ENCODE measurements at regions not wholly inside any gene's neighbourhood (a gene's known extent, or its start where the extent isn't known, plus 50 kb on each side); places are given as distances from the start of the nearest gene placed in this dataset.

DNA sequence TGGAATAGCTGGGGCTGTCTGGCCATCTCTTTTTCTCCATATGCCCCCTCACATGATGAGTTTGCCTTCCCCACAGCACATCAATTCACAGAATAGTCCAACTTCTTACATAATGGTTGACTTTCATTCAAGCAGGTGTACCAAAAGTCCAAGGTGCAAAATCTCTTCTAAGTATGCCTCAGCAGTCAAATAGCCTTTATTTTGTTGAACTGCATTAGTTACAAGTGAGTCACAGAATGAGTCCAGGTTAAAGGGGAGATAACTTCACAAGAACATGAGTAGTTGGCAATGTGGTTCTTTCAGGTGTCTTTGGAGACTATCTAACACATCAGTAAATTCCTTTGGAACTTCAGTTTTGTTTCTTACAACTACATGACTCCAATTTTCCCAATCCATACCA, 672.5 kb downstream of the PRELID2 start:
- Histone ChIP-seq H3K9me3 (ENCODE audit: low read depth, low read length, poor library complexity, severe bottlenecking) (no peaks in the 10 kb centered on the region), H3K27ac (ENCODE audit: low read depth, low read length, poor library complexity, severe bottlenecking) (no peak overlapping the region), H3K36me3 (ENCODE audit: insufficient read depth, low read length, poor library complexity, severe bottlenecking) (no peaks in the 10 kb centered on the region), H3K27me3 (replicated peaks; ENCODE audit: insufficient read depth, low read depth, low read length, poor library complexity) (no peaks in the 10 kb centered on the region), H3K4me1 (ENCODE audit: insufficient read depth, low read length, poor library complexity, severe bottlenecking) (peaks cover 5% of the 10 kb centered on the region), H3K4me3 (ENCODE audit: low read depth, low read length, poor library complexity, severe bottlenecking) (no peak overlapping the region)
- POLR2A ChIA-PET (ENCODE audit: low non-redundant PET): no interaction called here
- CTCF ChIA-PET: no interaction called here
- TF ChIP-seq, protein P1, sequence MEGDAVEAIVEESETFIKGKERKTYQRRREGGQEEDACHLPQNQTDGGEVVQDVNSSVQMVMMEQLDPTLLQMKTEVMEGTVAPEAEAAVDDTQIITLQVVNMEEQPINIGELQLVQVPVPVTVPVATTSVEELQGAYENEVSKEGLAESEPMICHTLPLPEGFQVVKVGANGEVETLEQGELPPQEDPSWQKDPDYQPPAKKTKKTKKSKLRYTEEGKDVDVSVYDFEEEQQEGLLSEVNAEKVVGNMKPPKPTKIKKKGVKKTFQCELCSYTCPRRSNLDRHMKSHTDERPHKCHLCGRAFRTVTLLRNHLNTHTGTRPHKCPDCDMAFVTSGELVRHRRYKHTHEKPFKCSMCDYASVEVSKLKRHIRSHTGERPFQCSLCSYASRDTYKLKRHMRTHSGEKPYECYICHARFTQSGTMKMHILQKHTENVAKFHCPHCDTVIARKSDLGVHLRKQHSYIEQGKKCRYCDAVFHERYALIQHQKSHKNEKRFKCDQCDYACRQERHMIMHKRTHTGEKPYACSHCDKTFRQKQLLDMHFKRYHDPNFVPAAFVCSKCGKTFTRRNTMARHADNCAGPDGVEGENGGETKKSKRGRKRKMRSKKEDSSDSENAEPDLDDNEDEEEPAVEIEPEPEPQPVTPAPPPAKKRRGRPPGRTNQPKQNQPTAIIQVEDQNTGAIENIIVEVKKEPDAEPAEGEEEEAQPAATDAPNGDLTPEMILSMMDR (conservative IDR thresholded peaks at IDR 0.05; ENCODE audit: low read depth, low read length): no peak
- TF ChIP-seq EZH2 (IDR thresholded peaks at IDR 0.05; ENCODE audit: borderline replicate concordance, low read depth, low read length, poor library complexity, severe bottlenecking): no peak
- no TSS peak for BruUV-seq (replicated peaks)
- no peak for DNase-seq (ENCODE audit: low spot score)
- intact Hi-C loops (cut with micrococcal nuclease; ENCODE audit: unreplicated experiment): no loop called here

DNA sequence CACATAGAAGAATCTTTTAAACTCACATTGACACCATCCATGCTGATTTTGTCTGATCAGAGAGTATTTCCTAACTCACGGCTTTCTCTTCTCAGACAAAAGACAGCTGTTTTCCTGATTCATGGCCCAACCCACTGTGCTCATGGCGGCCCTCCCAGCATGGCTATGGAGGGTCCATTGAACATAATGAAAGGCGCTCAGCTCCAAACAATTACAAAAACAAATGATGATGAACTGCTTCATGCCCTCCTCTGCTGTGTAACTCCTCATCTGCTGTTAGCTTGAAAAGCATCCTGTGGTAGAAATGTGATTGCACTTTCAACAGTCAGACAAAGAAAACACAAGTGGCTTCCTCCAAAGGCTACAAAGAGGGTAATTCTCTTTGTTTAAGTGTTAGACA, 673.8 kb downstream of the PRELID2 start:
- Histone ChIP-seq H3K9me3 (ENCODE audit: low read depth, low read length, poor library complexity, severe bottlenecking) (no peaks in the 10 kb centered on the region), H3K27me3 (replicated peaks; ENCODE audit: insufficient read depth, low read depth, low read length, poor library complexity) (no peaks in the 10 kb centered on the region), H3K36me3 (ENCODE audit: insufficient read depth, low read length, poor library complexity, severe bottlenecking) (no peaks in the 10 kb centered on the region), H3K27ac (ENCODE audit: low read depth, low read length, poor library complexity, severe bottlenecking) (no peak overlapping the region), H3K4me1 (ENCODE audit: insufficient read depth, low read length, poor library complexity, severe bottlenecking) (peaks cover 5% of the 10 kb centered on the region), H3K4me3 (ENCODE audit: low read depth, low read length, poor library complexity, severe bottlenecking) (no peak overlapping the region)
- TF ChIP-seq, protein P1 (conservative IDR thresholded peaks at IDR 0.05; ENCODE audit: low read depth, low read length): no peak
- TF ChIP-seq EZH2 (IDR thresholded peaks at IDR 0.05; ENCODE audit: borderline replicate concordance, low read depth, low read length, poor library complexity, severe bottlenecking): no peak
- intact Hi-C loops (cut with micrococcal nuclease; ENCODE audit: unreplicated experiment): no loop called here
- BruUV-seq (replicated peaks): no TSS peak
- DNase-seq (ENCODE audit: low spot score): peak; percentile 12
- ChIA-PET CTCF (no interaction called here), POLR2A (ENCODE audit: low non-redundant PET) (no interaction called here)

DNA sequence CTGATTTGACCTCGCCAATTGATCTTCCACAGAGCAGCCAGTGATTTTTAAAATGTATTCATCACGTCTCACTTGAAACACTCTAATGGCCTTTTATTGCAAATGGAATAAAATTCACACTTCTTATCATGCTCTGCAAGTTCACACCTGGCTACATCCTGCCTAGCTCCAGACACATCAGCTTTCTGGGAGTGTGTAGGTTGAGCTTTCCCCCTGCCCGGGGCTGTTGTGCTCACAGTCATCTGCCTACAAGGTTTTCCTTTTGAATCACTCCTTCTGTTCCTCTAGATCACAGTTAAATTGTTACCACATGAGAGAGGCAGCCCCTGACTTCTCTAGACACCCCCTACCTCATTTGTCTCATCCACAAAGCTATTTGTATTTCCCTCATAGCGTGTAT, 674.5 kb downstream of the PRELID2 start:
- H3K9me3 ChIP-seq (ENCODE audit: low read depth, low read length, poor library complexity, severe bottlenecking): no peaks in the 10 kb centered on the region
- peaks cover 5% of the 10 kb centered on the region for H3K4me1 ChIP-seq (ENCODE audit: insufficient read depth, low read length, poor library complexity, severe bottlenecking)
- BruUV-seq (replicated peaks): no TSS peak
- H3K36me3 ChIP-seq (ENCODE audit: insufficient read depth, low read length, poor library complexity, severe bottlenecking): no peaks in the 10 kb centered on the region
- POLR2A ChIA-PET (ENCODE audit: low non-redundant PET): no interaction called here
- intact Hi-C loops (cut with micrococcal nuclease; ENCODE audit: unreplicated experiment): no loop called here
- no peak for DNase-seq (ENCODE audit: low spot score)
- CTCF ChIA-PET: no interaction called here
- H3K4me3 ChIP-seq (ENCODE audit: low read depth, low read length, poor library complexity, severe bottlenecking): no peak overlapping the region
- no peaks in the 10 kb centered on the region for H3K27me3 ChIP-seq (replicated peaks; ENCODE audit: insufficient read depth, low read depth, low read length, poor library complexity)
- H3K27ac ChIP-seq (ENCODE audit: low read depth, low read length, poor library complexity, severe bottlenecking): no peak overlapping the region
- no peak for TF ChIP-seq EZH2 (IDR thresholded peaks at IDR 0.05; ENCODE audit: borderline replicate concordance, low read depth, low read length, poor library complexity, severe bottlenecking)
- TF ChIP-seq, protein P1 (conservative IDR thresholded peaks at IDR 0.05; ENCODE audit: low read depth, low read length): no peak

Data from A673 (cell line).